HCT116 (cell line): ENCODE measurements at regions not wholly inside any gene's neighbourhood (a gene's known extent, or its start where the extent isn't known, plus 50 kb on each side); places are given as distances from the start of the nearest gene placed in this dataset.

Experiments
- ATAC-seq: fragments of 200-7000 bp; cut with Tn5 transposase; 2 replicates; pipeline ENCODE4 v1.9.1; 2020; ENCODE audit warnings: mild to moderate bottlenecking, moderate library complexity
- BruUV-seq: library from RNA; stranded (reverse); fragments of 400-500 nt; replicated peaks from 2 replicates; lab custom pipeline; 2021; lab: Mats Ljungman, UMichigan
- CTCF ChIA-PET: fragments of 300-600 bp; sonication (Branson Sonifier 250); formaldehyde crosslinking; loops from one replicate; lab custom pipeline; 2021; ENCODE audit warnings: antibody characterized with exemption; lab: Charles Lee
- POLR2A ChIA-PET: fragments of 300-600, 350-600 bp; sonication (Branson Sonifier 250); formaldehyde crosslinking; loops from one replicate; lab custom pipeline; 2021; ENCODE audit warnings: antibody characterized with exemption; lab: Charles Lee
- RAD21 ChIA-PET, 2 experiments: fragments of 300-600 bp; sonication (Branson Sonifier 250); formaldehyde crosslinking; loops; one replicate each; lab custom pipeline; 2023; ENCODE audit warnings: low total read pairs in 2 of 2; ENCODE audit not compliant: uncharacterized antibody in 2 of 2, unreplicated experiment in 2 of 2, low non-redundant PET in 1 of 2; lab: Charles Lee
- DNase-seq: peaks from one replicate; pipeline ENCODE4 v3.0.0-alpha.2; 2010; ENCODE audit warnings: low read depth, low spot score
- H2AFZ ChIP-seq: fragments of 200-600 bp; shearing (Covaris generic), sonication (generic); 2 replicates; pipeline ENCODE4 v1.6.1; 2017; ENCODE audit warnings: low read depth, mixed run types, mixed read lengths, antibody characterized with exemption, low read length; ENCODE audit not compliant: poor library complexity, severe bottlenecking
- H3K27ac ChIP-seq: 2 replicates; pipeline ENCODE4 v1.5.1; 2012; ENCODE audit warnings: low read depth, low read length
- H3K27me3 ChIP-seq: fragments of 200-600 bp; sonication (generic); 2 replicates; pipeline ENCODE4 v1.6.1; 2016; ENCODE audit warnings: mixed run types, low read length, mixed read lengths; ENCODE audit not compliant: insufficient read depth
- H3K36me3 ChIP-seq, 2 experiments: fragments of 200-500 bp in 1 of 2; fragments of 200-600 bp in 1 of 2; sonication (Bioruptor generic) in 1 of 2; sonication (generic) in 1 of 2; 2 replicates each; pipeline versions ENCODE4 v1.5.1 to v1.6.1; 2014 to 2016; ENCODE audit warnings: low read length in 2 of 2, inconsistent platforms in 1 of 2, mixed read lengths in 1 of 2, mixed run types in 1 of 2; ENCODE audit not compliant: insufficient read depth in 2 of 2, control insufficient read depth in 1 of 2
- H3K4me1 ChIP-seq, 2 experiments: fragments of 200-600 bp in 1 of 2; sonication (generic) in 1 of 2; 2 replicates each; pipeline versions ENCODE4 v1.5.1 to v1.6.1; 2012 to 2017; ENCODE audit warnings: low read length in 2 of 2, inconsistent platforms in 1 of 2, mild to moderate bottlenecking in 1 of 2, mixed read lengths in 1 of 2, mixed run types in 1 of 2, moderate library complexity in 1 of 2; ENCODE audit not compliant: insufficient read depth in 2 of 2, control insufficient read depth in 1 of 2
- H3K4me2 ChIP-seq: fragments of 200-600 bp; sonication (generic); 2 replicates; pipeline ENCODE4 v1.6.1; 2017; ENCODE audit warnings: mixed run types, low read length, mixed read lengths
- H3K4me3 ChIP-seq, 2 experiments: fragments of 200-600 bp in 1 of 2; sonication (generic) in 1 of 2; replicated peaks in 1 of 2; 2 replicates each; pipeline ENCODE4 v1.5.1; 2011 to 2016; ENCODE audit warnings: low read length in 2 of 2, control low read depth in 1 of 2, low read depth in 1 of 2, mild to moderate bottlenecking in 1 of 2, mixed read lengths in 1 of 2, mixed run types in 1 of 2
- H3K79me2 ChIP-seq: fragments of 200-600 bp; sonication (generic); 2 replicates; pipeline ENCODE4 v1.6.1; 2017; ENCODE audit warnings: mild to moderate bottlenecking, mixed run types, low read length, moderate library complexity, mixed read lengths; ENCODE audit not compliant: insufficient read depth
- H3K9ac ChIP-seq: fragments of 200-600 bp; sonication (generic); 2 replicates; pipeline ENCODE4 v1.6.1; 2016; ENCODE audit warnings: low read length, mixed read lengths
- H3K9me2 ChIP-seq: fragments of 200-600 bp; sonication (generic), shearing (Covaris generic); 2 replicates; pipeline ENCODE4 v1.6.1; 2017; ENCODE audit warnings: mixed run types, mild to moderate bottlenecking, moderate library complexity; ENCODE audit not compliant: insufficient read depth
- H3K9me3 ChIP-seq, 2 experiments: fragments of 200-500 bp in 1 of 2; fragments of 200-600 bp in 1 of 2; sonication (Bioruptor generic) in 1 of 2; sonication (generic) in 1 of 2; 2 replicates each; pipeline ENCODE4 v1.6.1; 2014 to 2017; ENCODE audit warnings: low read length in 2 of 2, mixed read lengths in 2 of 2, inconsistent platforms in 1 of 2, low read depth in 1 of 2, mild to moderate bottlenecking in 1 of 2, mixed run types in 1 of 2, moderate library complexity in 1 of 2; ENCODE audit not compliant: control insufficient read depth in 1 of 2, insufficient read depth in 1 of 2
- H4K20me1 ChIP-seq: fragments of 200-600 bp; sonication (generic), shearing (Covaris generic); 2 replicates; pipeline ENCODE4 v1.6.1; 2017; ENCODE audit warnings: mixed run types, mild to moderate bottlenecking, moderate library complexity; ENCODE audit not compliant: insufficient read depth
- ATF3 ChIP-seq: IDR thresholded peaks from 2 replicates; pipeline ENCODE4 v1.6.1; 2012
- CBX3 ChIP-seq: IDR thresholded peaks from 2 replicates; pipeline ENCODE4 v1.6.1; 2012; ENCODE audit warnings: low read depth
- CEBPB ChIP-seq: IDR thresholded peaks from 2 replicates; pipeline ENCODE4 v1.6.1; 2012; ENCODE audit warnings: low read depth
- EGR1 ChIP-seq: IDR thresholded peaks from 2 replicates; pipeline ENCODE4 v1.6.1; 2012; ENCODE audit warnings: low read depth
- EZH2 ChIP-seq: fragments of 200-600 bp; sonication (generic); IDR thresholded peaks from 2 replicates; pipeline ENCODE4 v1.6.1; 2017; ENCODE audit warnings: antibody characterized with exemption, mixed run types
- EZH2phosphoT487 ChIP-seq: fragments of 200-600 bp; IDR thresholded peaks from 2 replicates; pipeline ENCODE4 v1.6.1; 2018; ENCODE audit warnings: antibody characterized with exemption, borderline replicate concordance
- FOSL1 ChIP-seq: IDR thresholded peaks from 2 replicates; pipeline ENCODE4 v1.6.1; 2012; ENCODE audit warnings: low read depth
- JUND ChIP-seq: IDR thresholded peaks from 2 replicates; pipeline ENCODE4 v1.6.1; 2012
- POLR2AphosphoS5 ChIP-seq: IDR thresholded peaks from 2 replicates; pipeline ENCODE4 v1.6.1; 2011; ENCODE audit warnings: mild to moderate bottlenecking, low read depth, low read length, moderate library complexity
- REST ChIP-seq: IDR thresholded peaks from 2 replicates; pipeline ENCODE4 v1.6.1; 2012; ENCODE audit warnings: low read depth
- SIN3A ChIP-seq: IDR thresholded peaks from 2 replicates; pipeline ENCODE4 v1.6.1; 2012; ENCODE audit warnings: low read depth
- SP1 ChIP-seq: IDR thresholded peaks from 2 replicates; pipeline ENCODE4 v1.6.1; 2012; ENCODE audit warnings: low read depth
- SRF ChIP-seq: IDR thresholded peaks from 2 replicates; pipeline ENCODE4 v1.6.1; 2012; ENCODE audit warnings: low read depth
- TCF7L2 ChIP-seq: IDR thresholded peaks from 2 replicates; pipeline ENCODE4 v1.7.0; 2011; ENCODE audit warnings: borderline replicate concordance, inconsistent platforms; ENCODE audit not compliant: insufficient read depth, insufficient read length; ENCODE audit errors: extremely low read depth
- ZBTB33 ChIP-seq: IDR thresholded peaks from 2 replicates; pipeline ENCODE4 v1.6.1; 2011; ENCODE audit warnings: mild to moderate bottlenecking, low read length, moderate library complexity; ENCODE audit not compliant: insufficient replicate concordance; ENCODE audit errors: extremely low read depth
- ZFX ChIP-seq: fragments of 450-650 bp; IDR thresholded peaks from 2 replicates; pipeline ENCODE4 v1.6.1; 2017
- ZNF274 ChIP-seq: fragments of 200-500 bp; sonication (Bioruptor generic); IDR thresholded peaks from 2 replicates; pipeline ENCODE4 v1.6.1; 2014; ENCODE audit warnings: mild to moderate bottlenecking, low read depth, low read length, inconsistent platforms
- intact Hi-C: fragments of 100-400 bp; cut with micrococcal nuclease; formaldehyde crosslinking; loops from 2 replicates; pipeline ENCODE4 v1.10.0; 2022

- no peaks in the 10 kb centered on the region for H3K36me3 ChIP-seq
- TF ChIP-seq ATF3 (no peak), CEBPB (no peak), CBX3 (no peak), POLR2AphosphoS5 (no peak), JUND (no peak), SIN3A (no peak), EZH2phosphoT487 (no peak), SP1 (no peak)
- H3K9me3 ChIP-seq: peaks cover 4 to 37% of the 10 kb centered on the region in 2 experiments; a peak in 2 of 4 replicates
- ATAC-seq: no peak
- H2AFZ ChIP-seq: no peak overlapping the region
- no peak overlapping the region for H3K4me2 ChIP-seq
- no peaks in the 10 kb centered on the region for H3K4me1 ChIP-seq
- H3K27me3 ChIP-seq: no peaks in the 10 kb centered on the region
- intact Hi-C loops: no loop called here
- H3K79me2 ChIP-seq: no peaks in the 10 kb centered on the region
- DNase-seq: no peak
- ChIA-PET RAD21 (no interaction called here), POLR2A (no interaction called here), CTCF (no interaction called here)
- no TSS peak for BruUV-seq
- no peaks in the 10 kb centered on the region for H4K20me1 ChIP-seq
- H3K4me3 ChIP-seq: no peak overlapping the region
- no peak overlapping the region for H3K9ac ChIP-seq
- no peaks in the 10 kb centered on the region for H3K9me2 ChIP-seq
- no peak overlapping the region for H3K27ac ChIP-seq
These were observed 383.7 kb upstream of the ZNF507 start for GRCh38 chr19:31961667-31962066.

GRCh38 chr19:31962561-31962996, 382.8 kb upstream of the ZNF507 start:
- ATAC-seq (no peak), DNase-seq (no peak)
- TF ChIP-seq CBX3 (no peak), SIN3A (no peak), POLR2AphosphoS5 (no peak), ZFX (no peak), SRF (no peak), SP1 (no peak), TCF7L2 (no peak), REST (no peak), EZH2 (no peak), EGR1 (no peak), FOSL1 (no peak), ZBTB33 (no peak), ZNF274 (no peak)
- Histone ChIP-seq H3K27ac (no peak overlapping the region), H3K36me3 (no peaks in the 10 kb centered on the region), H2AFZ (no peak overlapping the region), H3K4me3 (no peak overlapping the region), H3K79me2 (no peaks in the 10 kb centered on the region), H3K9me2 (no peaks in the 10 kb centered on the region), H3K4me2 (no peak overlapping the region), H3K9ac (no peak overlapping the region), H3K27me3 (no peaks in the 10 kb centered on the region), H4K20me1 (no peaks in the 10 kb centered on the region), H3K9me3 (peaks cover 4 to 38% of the 10 kb centered on the region in 2 experiments; a peak in 2 of 4 replicates), H3K4me1 (no peaks in the 10 kb centered on the region)
- ChIA-PET CTCF (no interaction called here), RAD21 (no interaction called here), POLR2A (no interaction called here)
- BruUV-seq: no TSS peak
- intact Hi-C loops: no loop called here
